Neural cell (in vitro differentiated cells): ENCODE measurements at regions not wholly inside any gene's neighbourhood (a gene's known extent, or its start where the extent isn't known, plus 50 kb on each side); places are given as distances from the start of the nearest gene placed in this dataset.

Experiments used
- H2AFZ ChIP-seq: fragments of 200-600, 300-800 bp; sonication (generic), shearing (Covaris generic); 2 replicates; pipeline ENCODE4 v1.6.0; 2014; ENCODE audit warnings: low read depth, mild to moderate bottlenecking, antibody characterized with exemption, low read length, moderate library complexity
- H3F3A ChIP-seq: fragments of 200-600 bp; shearing (Covaris generic); 2 replicates; pipeline ENCODE4 v1.6.1; 2016; ENCODE audit warnings: mild to moderate bottlenecking, moderate library complexity, mixed read lengths, antibody characterized with exemption, low read length; ENCODE audit not compliant: insufficient read depth, poor library complexity, severe bottlenecking
- H3K27ac ChIP-seq: fragments of 200-600, 300-800 bp; sonication (generic), shearing (Covaris generic); 2 replicates; pipeline ENCODE4 v1.5.1; 2014; ENCODE audit warnings: mild to moderate bottlenecking, low read length, moderate library complexity
- H3K27me3 ChIP-seq: fragments of 300-800, 200-600 bp; sonication (generic), shearing (Covaris generic); 2 replicates; pipeline ENCODE4 v1.6.0; 2014; ENCODE audit warnings: mild to moderate bottlenecking, low read depth, low read length, moderate library complexity; ENCODE audit not compliant: insufficient read depth
- H3K36me3 ChIP-seq: fragments of 300-800, 200-600 bp; sonication (generic), shearing (Covaris generic); 2 replicates; pipeline ENCODE4 v1.5.1; 2014; ENCODE audit warnings: mild to moderate bottlenecking, antibody characterized with exemption, low read length, moderate library complexity; ENCODE audit not compliant: insufficient read depth
- H3K4me2 ChIP-seq: fragments of 300-800, 200-600 bp; sonication (generic), shearing (Covaris generic); 2 replicates; pipeline ENCODE4 v1.6.0; 2014; ENCODE audit warnings: mild to moderate bottlenecking, low read length
- H3K4me3 ChIP-seq: fragments of 300-800, 200-600 bp; sonication (generic), shearing (Covaris generic); 2 replicates; pipeline ENCODE4 v1.5.1; 2014; ENCODE audit warnings: mild to moderate bottlenecking, low read length, moderate library complexity
- H3K79me2 ChIP-seq: fragments of 200-600 bp; shearing (Covaris generic); replicated peaks from 2 replicates; pipeline ENCODE4 v1.6.0; 2014; ENCODE audit warnings: mild to moderate bottlenecking, low read length, moderate library complexity; ENCODE audit not compliant: insufficient read depth
- H3K9ac ChIP-seq: fragments of 300-800, 200-600 bp; sonication (generic), shearing (Covaris generic); 2 replicates; pipeline ENCODE4 v1.6.1; 2016; ENCODE audit warnings: mild to moderate bottlenecking, low read length, mixed read lengths
- H3K9me2 ChIP-seq: fragments of 200-600 bp; shearing (Covaris generic); 2 replicates; pipeline ENCODE4 v1.6.1; 2016; ENCODE audit warnings: mild to moderate bottlenecking, low read length, mixed read lengths; ENCODE audit not compliant: insufficient read depth
- H3K9me3 ChIP-seq: fragments of 200-600, 300-800 bp; sonication (generic), shearing (Covaris generic); 2 replicates; pipeline ENCODE4 v1.6.1; 2016; ENCODE audit warnings: mild to moderate bottlenecking, mixed run types, low read length, moderate library complexity, mixed read lengths
- H4K20me1 ChIP-seq: fragments of 200-600 bp; shearing (Covaris generic); 2 replicates; pipeline ENCODE4 v1.6.1; 2016; ENCODE audit warnings: mild to moderate bottlenecking, mixed run types; ENCODE audit not compliant: insufficient read depth
- CTCF ChIP-seq: fragments of 450-650 bp; IDR thresholded peaks from 2 replicates; pipeline ENCODE4 v1.5.1; 2014; ENCODE audit warnings: antibody characterized with exemption, mild to moderate bottlenecking, moderate library complexity; ENCODE audit not compliant: poor library complexity, severe bottlenecking
- EP300 ChIP-seq: fragments of 450-650 bp; conservative IDR thresholded peaks from 2 replicates; pipeline ENCODE4 v1.6.1; 2014; ENCODE audit warnings: antibody characterized with exemption, mild to moderate bottlenecking, moderate library complexity; ENCODE audit not compliant: poor library complexity, severe bottlenecking
- EZH2 ChIP-seq: fragments of 200-600, 300-800 bp; shearing (Covaris generic), sonication (generic); IDR thresholded peaks from 2 replicates; pipeline ENCODE4 v1.6.1; 2014; ENCODE audit warnings: antibody characterized with exemption, low read length, borderline replicate concordance, mild to moderate bottlenecking; ENCODE audit not compliant: insufficient read depth, poor library complexity, severe bottlenecking
- MXI1 ChIP-seq: fragments of 450-650 bp; conservative IDR thresholded peaks from 2 replicates; pipeline ENCODE4 v1.6.1; 2014; ENCODE audit warnings: antibody characterized with exemption, mild to moderate bottlenecking; ENCODE audit not compliant: poor library complexity, severe bottlenecking
- POLR2AphosphoS5 ChIP-seq: IDR thresholded peaks from 2 replicates; pipeline ENCODE4 v1.6.1; 2012
- RAD21 ChIP-seq: fragments of 450-650 bp; conservative IDR thresholded peaks from 2 replicates; pipeline ENCODE4 v1.6.1; 2014; ENCODE audit warnings: antibody characterized with exemption, mild to moderate bottlenecking, moderate library complexity
- REST ChIP-seq: IDR thresholded peaks from 2 replicates; pipeline ENCODE4 v1.6.1; 2012; ENCODE audit warnings: borderline replicate concordance
- SMC3 ChIP-seq: fragments of 450-650 bp; conservative IDR thresholded peaks from 2 replicates; pipeline ENCODE4 v1.6.1; 2014; ENCODE audit warnings: antibody characterized with exemption, mild to moderate bottlenecking, moderate library complexity; ENCODE audit not compliant: poor library complexity
- TAF1 ChIP-seq: IDR thresholded peaks from 2 replicates; pipeline ENCODE4 v1.6.1; 2012; ENCODE audit warnings: low read depth

- Histone ChIP-seq H3K27ac (no peak overlapping the region), H3K9me3 (no peaks in the 10 kb centered on the region), H3K9ac (no peak overlapping the region), H4K20me1 (peaks cover 37% of the 10 kb centered on the region), H3K36me3 (no peaks in the 10 kb centered on the region), H3K27me3 (no peaks in the 10 kb centered on the region), H3K4me3 (no peak overlapping the region), H3K9me2 (no peaks in the 10 kb centered on the region), H3F3A (no peaks in the 10 kb centered on the region), H3K79me2 (peaks cover 95% of the 10 kb centered on the region), H2AFZ (no peak overlapping the region), H3K4me2 (no peak overlapping the region)
- no peak for TF ChIP-seq TAF1
- TF ChIP-seq POLR2AphosphoS5: no peak
- no peak for TF ChIP-seq MXI1
- no peak for TF ChIP-seq EZH2
- no peak for TF ChIP-seq EP300
- TF ChIP-seq SMC3: no peak
- no peak for TF ChIP-seq RAD21
- TF ChIP-seq CTCF: no peak
Observed at GRCh38 chr3:72429589-72430353, 418.5 kb downstream of the SHQ1 start.

- Histone ChIP-seq H3K79me2 (peaks cover 95% of the 10 kb centered on the region), H3K27ac (no peak overlapping the region), H3K27me3 (no peaks in the 10 kb centered on the region), H3K4me3 (no peak overlapping the region), H3K9ac (no peak overlapping the region), H3F3A (no peaks in the 10 kb centered on the region), H3K9me2 (no peaks in the 10 kb centered on the region), H3K9me3 (no peaks in the 10 kb centered on the region), H3K4me2 (no peak overlapping the region), H4K20me1 (peaks cover 39% of the 10 kb centered on the region), H3K36me3 (no peaks in the 10 kb centered on the region), H2AFZ (no peak overlapping the region)
- no peak for TF ChIP-seq EP300
Observed at GRCh38 chr3:72428803-72429202, 419.4 kb downstream of the SHQ1 start.

GRCh38 chr3:72427624-72428023 lies 420.6 kb downstream of the SHQ1 start:
- H4K20me1 ChIP-seq: peaks cover 39% of the 10 kb centered on the region
- no peak overlapping the region for H3K9ac ChIP-seq
- H3K4me3 ChIP-seq: no peak overlapping the region
- H3K27ac ChIP-seq: no peak overlapping the region
- H3F3A ChIP-seq: no peaks in the 10 kb centered on the region
- H2AFZ ChIP-seq: no peak overlapping the region
- no peaks in the 10 kb centered on the region for H3K9me3 ChIP-seq
- no peaks in the 10 kb centered on the region for H3K36me3 ChIP-seq
- no peak for TF ChIP-seq MXI1
- no peak for TF ChIP-seq EZH2
- TF ChIP-seq EP300: no peak
- no peak for TF ChIP-seq CTCF
- no peak for TF ChIP-seq SMC3
- TF ChIP-seq RAD21: no peak
- no peak for TF ChIP-seq REST
- TF ChIP-seq POLR2AphosphoS5: no peak
- TF ChIP-seq TAF1: no peak
- no peaks in the 10 kb centered on the region for H3K9me2 ChIP-seq
- no peak overlapping the region for H3K4me2 ChIP-seq
- H3K27me3 ChIP-seq: no peaks in the 10 kb centered on the region
- H3K79me2 ChIP-seq: peaks cover 94% of the 10 kb centered on the region
